LHCN-M2 (cell line): ENCODE measurements at regions not wholly inside any gene's neighbourhood (a gene's known extent, or its start where the extent isn't known, plus 50 kb on each side); places are given as distances from the start of the nearest gene placed in this dataset.

Source experiments
- DNase-seq: peaks from one replicate; pipeline ENCODE4 v3.0.0-alpha.2; 2012; ENCODE audit warnings: low read depth

GRCh38 chr5:38099205-38100168 is 158.9 kb upstream of the EGFLAM start:
- DNase-seq: no peak

DNA sequence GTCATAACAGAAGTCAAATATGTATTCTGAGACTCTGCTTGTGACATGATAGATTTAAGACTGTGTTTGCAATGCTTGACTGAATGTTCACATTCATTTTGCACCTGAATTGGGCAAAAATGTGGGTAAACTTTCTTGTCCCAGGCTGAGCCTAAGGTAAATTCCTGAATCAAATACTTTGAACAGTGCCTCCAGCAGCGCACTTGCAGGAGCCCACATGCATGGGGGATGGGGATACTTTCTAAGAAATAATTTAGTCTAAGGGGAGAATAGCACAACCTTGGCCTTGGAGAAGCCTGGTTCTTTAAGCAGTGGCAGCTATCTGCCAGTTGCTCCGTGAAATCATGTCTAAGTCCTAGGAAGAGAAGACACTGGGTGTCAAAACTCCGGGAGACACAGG is 163.5 kb upstream of the EGFLAM start:
- no peak for DNase-seq

DNA sequence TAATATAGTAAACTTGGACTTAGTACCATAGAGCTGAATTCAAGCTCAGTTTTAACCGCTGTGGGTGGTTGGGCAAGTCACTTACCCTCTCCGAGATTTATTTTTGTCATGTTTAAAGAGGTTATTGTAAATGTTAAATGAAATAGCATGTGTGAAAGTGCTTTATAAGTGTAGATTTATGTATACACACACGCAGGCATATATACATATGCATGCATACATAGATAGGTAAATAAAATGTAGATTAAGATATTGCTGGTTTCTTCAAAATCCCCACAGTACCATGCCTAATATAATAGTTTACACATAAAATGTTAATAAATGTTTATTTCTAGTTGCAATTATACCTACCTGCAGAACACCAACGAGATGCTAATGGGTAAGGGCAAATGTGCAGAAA is 164.5 kb upstream of the EGFLAM start:
- no peak for DNase-seq

DNA sequence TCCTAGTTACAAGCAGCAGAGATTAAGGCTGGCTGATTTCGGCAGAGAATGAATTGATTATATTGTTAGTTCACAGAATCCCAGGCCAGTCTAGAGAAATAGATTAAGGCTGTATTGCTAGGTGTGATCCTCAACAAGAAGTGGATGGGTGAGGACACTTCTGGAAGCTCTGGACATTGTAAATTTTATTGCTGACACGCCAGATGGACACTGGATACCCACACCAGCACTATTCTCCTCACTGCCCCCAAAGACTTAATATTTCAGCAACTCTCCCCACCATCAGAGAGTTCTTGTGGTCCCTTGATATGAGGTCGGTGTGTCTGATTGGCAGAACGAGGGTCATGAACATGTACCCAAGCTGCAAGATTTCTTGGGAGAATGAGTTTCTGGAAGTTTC is 171.6 kb upstream of the EGFLAM start:
- DNase-seq: no peak

GRCh38 chr5:38079620-38080402 is 178.5 kb upstream of the EGFLAM start:
- DNase-seq: peak; percentile 3

DNA sequence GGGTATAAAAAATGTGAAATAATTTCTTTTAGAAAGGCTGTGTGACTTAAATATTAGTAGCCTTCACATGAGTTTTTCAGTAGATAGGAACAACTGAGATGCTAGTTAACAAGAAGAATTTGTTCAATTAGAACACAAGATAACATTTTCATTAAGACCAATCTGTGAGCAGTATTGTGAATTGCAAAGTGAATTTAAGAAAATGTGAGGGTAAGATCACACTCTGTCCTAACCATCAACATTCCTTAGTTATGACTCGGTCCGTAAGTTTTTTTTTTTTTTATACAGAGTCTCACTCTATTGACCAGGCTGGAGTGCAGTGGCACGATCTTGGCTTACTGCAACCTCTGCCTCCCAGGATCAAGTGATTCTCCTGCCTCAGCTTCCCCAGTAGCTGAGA is 180.2 kb upstream of the EGFLAM start:
- DNase-seq: peak; percentile 55

DNA sequence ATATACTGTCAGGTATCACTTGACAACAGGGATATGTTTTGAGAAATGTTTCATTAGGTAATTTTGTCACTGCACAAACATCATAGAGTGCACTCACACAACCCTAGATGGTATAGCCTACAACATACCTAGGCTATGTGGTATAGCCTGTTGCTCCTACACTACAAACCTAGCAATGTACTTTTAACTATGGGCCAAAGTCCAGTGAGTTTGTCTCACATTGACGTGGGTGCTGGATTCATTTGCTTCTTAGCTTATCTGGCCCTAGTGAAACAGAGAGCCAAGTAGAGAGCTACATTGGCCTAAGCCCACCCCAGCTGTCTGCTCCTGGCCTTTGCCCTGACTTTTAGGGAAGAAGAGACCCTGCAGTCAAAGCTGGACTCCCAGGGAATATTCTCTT is 180.7 kb upstream of the EGFLAM start:
- DNase-seq: no peak

DNA sequence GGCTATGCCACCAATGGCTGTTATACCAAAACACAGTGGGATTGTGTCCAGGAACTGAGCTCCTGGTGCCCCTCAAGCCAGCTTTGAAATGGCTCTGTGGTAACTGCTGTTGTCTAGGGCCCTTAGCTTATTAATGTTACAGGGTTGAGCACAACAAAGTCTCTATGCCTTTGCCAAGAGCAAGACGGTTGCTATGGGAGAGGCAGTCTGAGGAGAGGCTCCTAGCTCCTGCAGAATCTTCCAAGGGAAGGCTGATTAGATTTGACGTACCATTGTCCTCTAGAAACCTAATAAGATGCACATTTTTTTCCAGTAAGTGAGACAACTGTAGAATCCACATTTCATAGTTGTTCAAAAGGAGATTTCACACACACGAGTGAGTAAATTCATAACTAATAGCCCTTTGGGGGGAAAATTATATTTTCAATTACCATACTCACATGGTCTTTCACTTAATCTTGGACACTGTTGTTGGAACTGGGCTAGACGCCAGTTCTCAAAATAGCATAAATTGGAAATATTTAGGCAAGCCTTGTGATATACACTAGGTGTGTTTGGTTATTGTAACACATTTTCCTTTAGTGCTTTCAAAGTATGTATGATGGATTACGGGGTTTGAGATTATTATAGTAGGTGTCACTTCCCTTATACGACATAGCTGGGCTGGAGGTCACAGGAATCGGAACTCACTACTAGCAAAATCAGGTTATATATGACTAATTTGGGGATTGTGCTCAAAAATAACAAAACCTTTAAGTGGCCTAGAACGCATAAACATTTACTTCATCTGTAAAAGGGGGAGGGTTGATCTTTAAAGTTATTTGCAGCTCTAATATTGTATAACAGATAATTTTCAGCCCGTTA is 186.3 kb upstream of the EGFLAM start:
- DNase-seq: no peak

DNA sequence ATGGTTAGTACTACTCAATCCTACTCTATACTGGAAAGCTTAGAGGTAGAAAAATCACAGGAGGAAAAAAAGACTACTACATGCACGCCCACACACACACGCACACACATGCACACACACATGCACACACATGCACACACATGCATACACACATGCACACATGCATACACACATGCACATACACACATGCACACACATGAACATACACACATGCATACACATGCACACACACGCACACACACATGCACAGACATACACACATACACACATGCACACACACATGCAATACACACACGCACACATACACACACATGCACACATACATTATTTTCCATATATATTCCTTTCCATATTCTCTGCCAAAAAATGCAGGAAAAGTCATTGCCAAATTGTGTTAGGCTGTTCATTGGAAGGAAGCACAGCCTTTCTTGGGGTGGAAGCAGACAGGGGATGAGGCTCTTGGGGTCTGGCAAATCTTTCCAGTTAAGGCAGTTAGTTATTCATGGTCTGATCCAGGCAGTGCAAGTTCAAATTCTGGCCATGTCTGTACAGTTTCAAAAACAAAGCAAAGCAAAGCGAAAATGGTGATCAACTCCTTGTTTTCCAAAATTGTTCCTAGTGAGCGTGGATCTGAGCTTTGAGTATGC is 187.9 kb upstream of the EGFLAM start:
- no peak for DNase-seq

DNA sequence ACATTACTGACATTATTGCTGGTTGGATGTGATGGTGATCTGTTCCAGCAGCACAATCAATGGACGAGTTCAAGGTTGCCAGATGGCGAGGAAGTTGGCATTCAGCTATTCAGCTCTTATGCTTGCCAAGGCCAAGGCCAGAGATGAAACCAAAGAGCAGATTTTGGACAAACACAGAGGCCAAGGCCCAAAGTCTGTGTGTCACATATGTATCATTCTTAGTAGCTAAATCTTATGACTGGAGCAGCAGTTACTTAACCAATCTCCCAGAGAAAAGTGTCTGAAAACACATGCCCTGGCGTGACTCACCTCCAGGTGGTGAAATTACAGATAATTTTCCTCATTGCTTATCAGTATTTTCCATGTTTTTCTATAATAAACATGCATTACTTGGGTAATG is 189.0 kb upstream of the EGFLAM start:
- DNase-seq: peak; percentile 11

- peak; percentile 58 for DNase-seq
Observed at GRCh38 chr5:38060354-38060753, 198.0 kb upstream of the EGFLAM start.

GRCh38 chr5:38059876-38060275 is 198.5 kb upstream of the EGFLAM start:
- no peak for DNase-seq

DNA sequence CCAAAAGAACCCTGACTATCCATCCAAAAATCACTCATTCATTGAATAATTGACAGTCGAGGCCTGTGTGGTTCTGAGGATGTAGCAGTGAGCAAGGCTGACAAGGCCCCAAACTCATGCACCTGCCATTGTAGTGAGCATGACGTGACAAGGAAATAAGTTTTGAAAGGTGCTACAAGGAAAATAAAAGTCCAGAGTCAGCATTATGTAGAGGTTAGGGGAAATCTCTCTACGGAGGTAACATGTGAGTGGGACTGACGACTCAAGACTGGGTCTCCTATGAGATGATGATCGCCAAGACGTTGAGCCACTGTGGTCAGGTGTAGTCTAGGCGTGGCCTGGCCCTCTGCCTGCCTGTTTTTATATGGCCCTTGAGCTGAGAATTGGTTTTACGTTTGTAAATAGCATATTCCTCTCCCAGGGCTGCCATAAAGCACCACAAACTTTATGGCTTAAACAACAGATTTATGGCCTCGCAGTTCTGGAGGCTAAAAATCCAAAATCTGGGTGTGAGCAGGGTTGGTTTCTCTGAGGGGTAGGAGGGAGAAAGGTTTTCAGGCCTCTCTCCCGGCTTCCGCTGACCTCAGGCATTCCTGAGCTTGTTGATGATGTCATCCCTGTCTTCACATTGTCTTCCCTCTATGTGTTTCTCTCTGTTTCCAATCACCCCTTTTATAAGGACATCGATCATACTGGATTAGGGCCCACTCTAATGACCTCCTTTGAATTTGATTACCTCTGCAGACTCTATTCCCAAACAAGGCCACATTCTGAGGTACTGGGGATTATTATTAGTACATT is 206.4 kb upstream of the EGFLAM start:
- no peak for DNase-seq

GRCh38 chr5:38048400-38048799 is 208.6 kb upstream of the GDNF start:
- DNase-seq: no peak

GRCh38 chr5:38046103-38046502 is 206.3 kb upstream of the GDNF start:
- no peak for DNase-seq

DNA sequence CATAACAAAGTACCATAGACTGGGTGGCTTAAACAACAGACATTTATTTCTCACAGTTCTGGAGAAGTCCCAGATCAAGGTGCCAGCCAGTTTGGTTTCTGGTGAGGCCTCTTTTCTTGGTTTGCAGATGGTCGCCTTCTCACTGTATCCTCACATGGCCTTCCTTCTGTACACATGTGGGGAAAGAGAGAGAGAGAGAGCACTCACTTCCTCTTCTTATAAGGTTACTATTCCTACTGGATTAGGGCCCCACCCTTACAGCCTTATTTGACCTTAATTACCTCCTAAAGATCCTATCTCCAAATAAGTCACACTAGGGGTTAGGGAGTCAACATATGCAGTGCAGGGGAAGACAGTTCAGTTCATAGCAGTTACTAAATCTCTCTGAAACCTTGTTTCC is 205.6 kb upstream of the GDNF start:
- DNase-seq: no peak

DNA sequence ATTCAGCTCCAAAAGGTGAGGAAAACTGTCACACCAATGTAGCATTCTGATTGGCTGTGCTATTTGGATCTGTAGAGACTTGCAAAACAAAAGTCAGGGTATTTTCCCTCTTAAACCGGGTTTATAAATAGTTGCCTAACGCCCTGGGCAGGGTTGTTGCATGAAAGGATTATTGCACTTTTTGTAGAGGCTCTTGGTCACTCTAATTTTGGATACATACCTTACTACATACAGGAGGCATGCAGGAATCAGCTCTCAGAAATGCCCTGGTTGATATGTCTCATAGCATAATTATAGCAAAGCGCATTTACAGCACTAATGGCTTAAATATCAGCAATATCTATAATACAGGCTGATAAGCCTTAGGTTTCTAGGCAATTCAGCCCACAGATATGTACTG is 200.0 kb upstream of the GDNF start:
- no peak for DNase-seq

DNA sequence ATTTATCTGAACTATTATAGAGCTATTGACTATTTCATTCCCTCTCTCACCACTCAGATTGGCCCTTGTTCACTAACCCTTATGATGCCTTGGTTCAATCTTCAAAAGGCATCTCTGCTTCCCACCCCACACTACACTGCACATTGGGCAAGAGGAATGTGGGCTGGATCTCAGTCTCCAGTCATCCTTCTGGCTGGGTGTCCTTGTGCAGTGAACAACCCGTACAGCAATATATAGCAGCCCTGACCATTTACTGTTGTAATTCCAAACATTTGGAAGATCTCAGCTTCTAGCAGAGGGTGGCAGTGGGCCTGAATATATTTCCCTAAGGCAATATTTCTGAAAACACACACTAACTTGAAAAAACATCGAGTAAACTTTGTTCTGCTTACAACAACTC is 199.2 kb upstream of the GDNF start:
- no peak for DNase-seq

DNA sequence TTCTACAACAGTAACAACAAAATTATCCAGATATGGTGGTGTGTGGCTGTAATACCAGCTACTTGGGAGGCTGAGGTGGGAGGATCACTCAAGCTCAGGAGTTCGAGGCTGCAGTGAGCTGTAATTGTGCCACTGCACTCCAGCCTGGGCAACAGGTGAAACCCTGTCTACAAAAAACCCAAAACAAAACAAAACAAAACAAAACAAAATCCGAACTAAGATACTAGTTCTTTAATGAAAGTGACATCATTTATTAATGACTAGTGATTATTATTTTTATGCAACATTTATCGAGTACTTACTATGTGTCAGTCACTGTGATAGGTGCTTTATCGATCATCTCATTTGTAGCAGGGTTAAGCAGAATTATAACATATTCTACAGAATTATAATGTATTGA is 196.9 kb upstream of the GDNF start:
- DNase-seq: no peak

GRCh38 chr5:38032149-38032548 is 192.3 kb upstream of the GDNF start:
- DNase-seq: no peak
